GM18519 (cell line): ENCODE measurements at regions not wholly inside any gene's neighbourhood (a gene's known extent, or its start where the extent isn't known, plus 50 kb on each side); places are given as distances from the start of the nearest gene placed in this dataset.
"Not testable (repeated sequence)": the region's sequence is repeated elsewhere in the genome, so short reads cannot be mapped to it uniquely, and the experiment has no call there.

Source experiments
- ATAC-seq: cut with Tn5 transposase; IDR thresholded peaks from one replicate; pipeline ENCODE4 v1.9.1; 2021; ENCODE audit warnings: mild to moderate bottlenecking, moderate library complexity; ENCODE audit not compliant: unreplicated experiment, low FRiP score

GRCh38 chr13:38415233-38415632 is 65.6 kb downstream of the UFM1 start:
- ATAC-seq, result peak; percentile 96

GRCh38 chr13:38417241-38417640 is 67.6 kb downstream of the UFM1 start:
- ATAC-seq, result no peak

- ATAC-seq, result peak; percentile 39
These were observed 68.1 kb downstream of the UFM1 start for GRCh38 chr13:38417727-38418126.

GRCh38 chr13:38418286-38418685 is 68.6 kb downstream of the UFM1 start:
- no peak for ATAC-seq

GRCh38 chr13:38419312-38419873 is 69.7 kb downstream of the UFM1 start:
- peak; percentile 26 for ATAC-seq

GRCh38 chr13:38421590-38422560 is 72.2 kb downstream of the UFM1 start:
- ATAC-seq, result no peak

- ATAC-seq, result no peak
These were observed 80.3 kb downstream of the UFM1 start for GRCh38 chr13:38429916-38430315.

GRCh38 chr13:38430796-38431195 is 81.1 kb downstream of the UFM1 start:
- ATAC-seq, result no peak

- no peak for ATAC-seq
These were observed 91.0 kb downstream of the UFM1 start for GRCh38 chr13:38440666-38441065.

GRCh38 chr13:38444904-38445303 is 95.3 kb downstream of the UFM1 start:
- ATAC-seq, result no peak

- no peak for ATAC-seq
These were observed 103.0 kb downstream of the UFM1 start for GRCh38 chr13:38452656-38453055.

GRCh38 chr13:38462605-38463004 is 113.0 kb downstream of the UFM1 start:
- ATAC-seq, result peak; percentile 56

GRCh38 chr13:38463048-38463447 is 113.4 kb downstream of the UFM1 start:
- ATAC-seq, result no peak

- ATAC-seq, result not testable (repeated sequence)
These were observed 122.8 kb downstream of the UFM1 start for GRCh38 chr13:38472411-38472810.

GRCh38 chr13:38473305-38473704 is 123.7 kb downstream of the UFM1 start:
- no peak for ATAC-seq

GRCh38 chr13:38477676-38478075 is 128.0 kb downstream of the UFM1 start:
- no peak for ATAC-seq

- ATAC-seq, result peak; percentile 84
These were observed 134.0 kb downstream of the UFM1 start for GRCh38 chr13:38483623-38484022.

- no peak for ATAC-seq
These were observed 141.0 kb downstream of the UFM1 start for GRCh38 chr13:38490657-38491056.

GRCh38 chr13:38494445-38494844 is 144.8 kb downstream of the UFM1 start:
- no peak for ATAC-seq

GRCh38 chr13:38496917-38497316 is 147.3 kb downstream of the UFM1 start:
- no peak for ATAC-seq

GRCh38 chr13:38498271-38498670 is 148.6 kb downstream of the UFM1 start:
- ATAC-seq, result no peak

GRCh38 chr13:38514575-38514974 is 164.9 kb downstream of the UFM1 start:
- ATAC-seq, result no peak
